ENCODE measurements at regions not wholly inside any gene's neighbourhood (a gene's known extent, or its start where the extent isn't known, plus 50 kb on each side); places are given as distances from the start of the nearest gene placed in this dataset.

DNA sequence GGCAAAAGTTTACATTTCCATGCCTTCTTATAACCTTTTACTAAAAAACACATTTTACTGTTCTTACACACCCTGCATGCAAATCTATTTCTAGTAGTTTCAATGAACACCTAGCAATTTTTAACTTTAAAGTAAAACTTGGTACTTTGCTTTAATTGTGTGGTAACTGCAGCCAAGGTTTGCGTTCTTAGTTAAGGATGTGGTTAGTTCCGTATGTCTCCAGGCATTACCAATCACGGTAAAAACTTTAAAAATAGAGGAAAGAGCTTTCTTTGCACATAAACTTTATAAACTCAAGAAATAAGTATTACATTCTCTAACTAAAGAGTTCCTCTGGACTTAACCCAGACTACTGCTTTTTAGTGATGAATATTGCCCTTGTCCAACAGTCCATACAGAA is 795.2 kb downstream of the SLC16A7 start:
- DNase-seq: no peak

DNA sequence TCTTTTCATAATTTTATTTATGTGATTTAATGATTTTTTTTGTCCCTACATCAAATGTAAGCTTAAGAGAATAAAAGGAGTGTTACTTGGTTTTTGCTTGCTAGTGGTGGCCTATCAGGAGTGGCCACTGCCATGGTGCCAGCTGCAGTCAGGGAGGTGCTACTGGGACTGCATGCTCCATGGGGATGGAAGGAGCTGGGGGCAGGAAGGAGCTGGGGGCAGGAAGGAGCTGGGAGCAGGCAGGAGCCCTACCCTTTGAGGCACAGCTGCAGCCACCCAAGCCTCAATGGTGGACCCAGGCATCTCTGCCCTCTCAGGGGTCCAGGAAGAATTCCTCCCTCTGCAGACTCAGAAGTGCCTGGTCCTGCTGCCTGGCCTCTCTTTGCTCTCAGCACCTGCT is 796.0 kb downstream of the SLC16A7 start:
- no peak for DNase-seq

DNA sequence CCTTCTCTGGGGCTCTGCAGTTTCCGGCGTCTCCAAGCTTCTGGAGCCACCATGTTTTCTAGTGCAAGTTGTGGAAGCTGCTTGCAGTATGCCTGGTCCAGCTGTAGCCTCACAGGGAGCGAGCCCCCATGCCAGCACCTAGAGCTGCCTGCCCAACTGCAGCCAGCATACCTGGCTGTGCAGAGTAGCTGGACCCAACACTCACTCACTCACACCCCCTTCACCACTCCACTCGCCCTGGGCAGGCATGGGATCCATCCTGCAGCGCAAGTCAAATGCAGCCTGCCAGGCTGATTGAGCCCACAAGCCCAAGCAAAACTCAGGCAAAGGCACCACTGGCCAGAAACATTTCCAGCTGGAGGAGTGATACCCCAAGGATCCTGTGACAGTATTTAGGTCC is 797.3 kb downstream of the SLC16A7 start:
- DNase-seq: no peak

DNA sequence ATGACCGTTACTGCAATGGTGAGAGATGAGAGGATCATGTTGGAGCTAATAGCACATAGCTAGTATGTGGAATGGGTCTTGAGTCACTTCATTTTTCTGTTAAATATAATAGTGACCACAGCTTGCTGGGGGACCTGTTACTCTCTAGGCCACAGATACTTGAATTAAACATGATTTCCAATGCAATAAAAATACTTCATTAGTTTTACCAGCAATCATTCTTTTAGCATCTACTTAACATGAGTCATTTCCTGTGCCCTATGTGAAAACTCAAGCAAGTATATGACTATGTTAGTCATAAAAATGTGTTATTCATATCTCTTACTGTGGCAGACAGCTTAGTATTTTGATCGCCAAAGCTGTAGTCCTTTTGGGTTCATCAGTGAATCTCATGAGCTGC is 798.8 kb downstream of the SLC16A7 start:
- DNase-seq: no peak

DNA sequence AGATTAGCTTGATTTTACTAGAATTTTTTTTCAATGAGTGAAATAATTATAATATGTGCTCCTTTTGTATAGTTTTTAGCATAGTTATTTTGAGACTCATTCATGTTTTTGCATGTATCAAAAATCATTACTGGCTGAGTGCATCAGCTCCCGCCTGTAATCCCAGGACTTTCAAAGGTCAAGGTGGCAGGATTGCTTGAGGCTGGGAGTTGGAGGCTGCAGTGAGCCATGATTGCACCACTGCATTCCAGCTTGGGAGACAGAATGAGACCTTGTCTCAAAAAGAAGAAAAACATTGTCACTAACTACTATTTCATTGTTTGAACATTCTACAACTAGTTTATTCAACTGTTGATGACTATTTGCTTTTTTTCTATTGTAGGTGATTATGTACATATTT is 802.7 kb downstream of the SLC16A7 start:
- no peak for DNase-seq

DNA sequence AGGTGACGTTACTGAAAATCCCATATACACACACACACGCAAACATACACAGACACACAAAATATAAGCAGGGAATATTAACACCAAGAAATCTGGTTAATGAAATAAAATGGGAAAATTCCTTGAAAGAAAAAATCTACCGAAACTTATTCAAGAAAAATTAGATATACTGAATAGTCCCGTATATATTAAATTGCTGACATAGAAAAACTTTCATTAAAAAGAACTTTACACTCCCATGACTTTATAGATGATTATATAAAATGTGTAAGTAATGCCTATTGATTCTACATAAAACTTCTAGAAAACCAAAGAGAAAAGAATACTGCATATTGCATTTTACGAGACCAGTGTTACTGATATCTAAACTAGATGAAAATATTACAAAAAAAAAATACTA is 803.2 kb downstream of the SLC16A7 start:
- DNase-seq: no peak

DNA sequence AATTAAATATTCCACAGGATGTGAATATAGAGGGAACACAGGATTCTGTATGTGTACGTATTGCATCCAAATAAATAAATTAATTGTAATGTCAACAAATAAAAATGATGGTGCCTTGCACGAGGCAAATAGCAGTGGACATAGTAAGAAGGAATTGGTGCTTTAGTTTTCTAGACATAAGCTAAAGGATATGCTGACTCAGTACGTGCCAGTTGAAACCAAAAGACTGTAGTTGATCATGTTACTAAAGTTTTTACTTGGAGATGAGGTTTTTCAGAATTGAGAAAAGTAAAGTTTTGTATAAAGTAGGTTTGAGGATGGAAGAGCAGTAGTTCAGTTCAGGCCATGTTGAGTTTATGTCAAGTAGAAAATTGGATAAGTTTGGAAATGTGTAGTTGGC is 807.2 kb downstream of the SLC16A7 start:
- DNase-seq: no peak

DNA sequence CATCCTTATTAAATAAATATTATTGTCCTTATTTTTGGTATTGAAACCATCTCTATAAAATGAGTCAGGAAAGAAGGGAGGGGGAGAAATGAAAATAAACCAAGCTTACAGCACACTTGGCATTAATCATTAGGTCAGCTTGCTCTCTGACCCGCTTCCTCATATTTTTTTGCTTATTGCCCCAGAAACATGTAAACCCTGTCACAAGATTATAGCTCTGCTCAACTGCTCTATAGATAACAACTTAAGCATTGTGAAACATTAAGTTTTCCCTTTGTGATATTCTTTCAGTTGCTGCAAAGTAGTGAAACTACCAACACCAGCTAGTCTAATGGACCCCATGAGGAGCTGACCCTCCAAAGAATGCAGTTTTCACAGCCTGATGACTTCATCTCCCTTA is 819.5 kb downstream of the SLC16A7 start:
- no peak for DNase-seq

DNA sequence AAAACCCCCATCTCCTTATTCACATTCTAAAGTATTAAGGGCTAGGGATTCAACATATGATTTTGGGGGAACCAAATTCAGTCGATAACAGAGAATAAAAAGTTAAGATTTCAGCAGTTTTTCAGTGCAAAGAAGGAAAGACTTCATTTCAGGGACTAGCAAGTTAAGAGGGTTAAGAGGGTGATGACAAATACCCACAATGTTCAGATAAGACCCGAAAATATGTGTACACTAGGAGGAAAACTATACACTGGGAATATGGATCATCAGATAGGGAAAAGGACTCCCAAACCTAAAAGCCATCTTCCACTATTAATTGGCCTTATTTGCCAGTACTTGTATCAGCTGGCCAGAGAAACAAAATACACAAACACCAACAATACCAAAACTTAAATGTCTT is 824.2 kb downstream of the SLC16A7 start:
- DNase-seq: no peak

DNA sequence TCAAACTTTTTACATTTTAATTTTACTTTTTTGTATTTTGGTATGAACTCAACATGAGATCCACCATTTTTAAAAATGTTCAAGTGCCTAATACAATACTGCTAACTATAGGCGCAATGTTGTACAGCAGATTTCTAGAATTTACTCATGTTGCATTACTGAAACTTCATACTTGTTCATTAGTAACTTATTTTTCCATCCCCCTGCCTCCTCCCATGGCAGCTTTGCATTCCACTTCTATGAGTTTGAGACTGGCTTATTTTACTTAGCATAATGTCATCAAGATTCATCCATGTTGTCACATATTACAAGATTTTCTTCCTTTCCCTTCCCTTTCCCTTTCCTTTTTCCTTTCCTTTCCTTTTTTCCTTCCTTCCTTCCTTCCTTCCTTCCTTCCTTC is 825.9 kb downstream of the SLC16A7 start:
- no peak for DNase-seq

DNA sequence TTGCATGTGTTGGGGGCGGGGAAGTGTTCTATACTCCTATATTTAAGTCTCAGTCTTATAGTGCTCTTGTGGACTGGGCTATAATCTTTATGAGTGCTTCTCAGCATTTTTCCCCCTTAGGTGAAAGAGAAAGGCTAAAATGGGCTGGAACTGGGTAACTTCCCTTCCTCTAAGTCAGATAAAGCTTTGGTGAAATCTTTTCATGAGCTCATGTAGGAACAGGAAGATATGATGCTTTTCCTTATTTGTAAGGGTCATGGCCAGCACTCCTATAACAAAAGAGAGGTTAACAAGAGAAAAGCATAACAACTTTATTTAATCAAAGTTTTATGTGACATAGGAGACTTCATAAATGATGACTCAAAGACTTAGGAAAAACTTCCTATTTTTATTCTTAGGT is 841.5 kb downstream of the SLC16A7 start:
- DNase-seq: no peak

DNA sequence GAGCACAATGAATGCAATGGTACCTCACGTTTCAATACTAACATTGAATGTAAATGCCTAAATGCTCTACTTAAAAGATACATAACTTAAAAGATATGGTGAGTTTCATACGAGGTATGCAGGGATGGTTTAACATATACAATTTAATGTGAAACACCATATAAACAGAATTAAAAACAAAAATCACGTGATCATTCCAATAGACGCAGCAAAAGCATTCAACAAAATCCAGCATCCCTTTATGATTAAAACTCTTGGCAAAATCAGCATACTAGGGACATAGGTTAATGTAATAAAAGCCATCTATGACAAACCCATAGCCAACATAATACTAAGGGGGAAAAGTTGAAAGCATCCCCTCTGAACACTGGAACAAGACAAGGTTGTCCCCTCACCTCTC is 845.7 kb downstream of the SLC16A7 start:
- DNase-seq: no peak

DNA sequence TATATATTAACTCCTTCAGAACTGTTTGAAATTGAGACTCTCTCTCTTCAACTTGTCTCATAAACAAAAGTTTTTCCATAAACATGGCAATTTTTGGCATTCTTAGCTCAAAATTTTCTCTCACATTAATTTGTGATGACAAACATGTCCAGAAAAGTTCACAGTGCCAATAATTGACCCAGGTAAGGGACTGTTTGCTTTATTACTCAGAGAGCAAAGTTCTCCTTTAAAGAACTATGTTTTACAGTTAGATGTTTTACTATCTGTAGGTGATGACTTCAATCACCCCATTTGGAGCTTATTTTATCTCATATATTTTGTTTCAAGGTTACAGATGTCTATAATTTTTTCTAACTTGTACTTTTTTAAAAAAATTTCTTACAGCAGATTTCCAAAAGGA is 855.6 kb downstream of the SLC16A7 start:
- no peak for DNase-seq

DNA sequence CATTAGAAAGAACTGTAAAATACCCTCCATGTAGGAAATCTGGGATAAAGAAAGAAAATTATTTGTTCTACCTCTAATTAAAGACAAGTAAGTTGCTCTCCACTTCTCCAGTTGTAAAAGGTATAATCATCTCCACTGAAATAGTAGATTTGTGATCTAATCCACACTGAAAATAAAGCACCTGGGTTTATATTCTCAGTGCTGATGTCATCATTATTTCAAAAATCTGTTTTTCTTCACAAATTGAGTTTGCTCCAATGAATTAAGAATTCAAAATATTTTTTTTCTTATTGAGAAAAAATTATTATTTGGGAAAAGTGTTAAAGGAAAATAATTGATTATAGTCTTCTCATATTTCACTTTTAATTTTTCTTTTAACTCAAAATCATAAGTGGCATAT is 869.2 kb downstream of the SLC16A7 start:
- no peak for DNase-seq

DNA sequence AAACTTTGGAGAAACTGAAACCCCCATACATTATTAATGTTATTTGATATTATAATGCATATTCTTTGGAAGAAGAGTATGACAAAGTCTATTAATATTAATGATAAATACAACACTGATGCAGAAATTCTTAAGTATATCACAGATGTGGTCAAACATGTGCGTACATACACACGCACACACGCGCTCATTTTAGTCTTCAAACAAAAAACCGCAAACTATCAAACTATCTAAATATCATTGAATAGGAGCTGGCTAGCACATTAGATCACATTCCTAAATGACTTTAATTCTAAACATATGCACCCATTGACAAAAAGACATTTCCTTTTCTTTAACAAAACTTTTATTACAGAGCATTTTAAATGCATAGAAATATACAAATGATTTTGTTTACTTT is 872.7 kb downstream of the SLC16A7 start:
- no peak for DNase-seq

DNA sequence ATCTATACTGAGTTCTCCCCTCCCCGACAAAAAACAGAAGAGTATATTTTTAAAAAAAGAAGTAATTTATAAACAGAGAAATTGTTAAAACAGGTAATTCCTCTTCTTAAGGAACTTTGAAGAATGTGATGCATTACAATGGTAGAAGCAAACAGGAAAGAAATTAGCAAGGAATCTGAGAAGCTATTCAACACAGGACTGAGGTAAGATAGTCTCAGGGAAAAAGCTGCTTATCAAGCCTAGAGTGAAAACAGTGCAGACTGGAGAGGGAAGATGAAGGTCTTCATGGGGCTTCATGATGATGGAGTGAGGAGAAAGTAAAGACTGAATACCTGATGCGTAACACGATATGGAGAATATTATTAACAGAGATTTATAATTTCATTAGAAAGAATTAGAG is 880.0 kb downstream of the SLC16A7 start:
- DNase-seq: no peak

DNA sequence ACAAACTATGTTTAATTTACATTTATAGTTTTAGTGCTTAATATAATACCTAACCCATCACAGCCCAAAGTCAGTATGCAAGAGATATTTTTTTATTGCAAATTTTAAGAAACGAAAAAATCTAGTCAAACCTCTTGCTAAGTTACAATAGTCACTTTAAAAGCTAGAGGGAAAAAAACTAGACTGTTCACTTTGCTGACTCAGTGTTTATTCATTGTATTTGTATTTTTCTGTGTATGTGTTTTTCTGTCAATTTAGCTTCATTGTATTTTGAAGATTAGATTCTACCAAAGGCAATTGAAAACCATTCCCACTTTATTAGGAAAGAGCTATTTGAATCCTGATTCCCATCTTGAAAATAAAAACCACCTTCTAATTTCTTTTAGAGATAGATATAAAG is 891.5 kb downstream of the SLC16A7 start:
- DNase-seq: no peak

DNA sequence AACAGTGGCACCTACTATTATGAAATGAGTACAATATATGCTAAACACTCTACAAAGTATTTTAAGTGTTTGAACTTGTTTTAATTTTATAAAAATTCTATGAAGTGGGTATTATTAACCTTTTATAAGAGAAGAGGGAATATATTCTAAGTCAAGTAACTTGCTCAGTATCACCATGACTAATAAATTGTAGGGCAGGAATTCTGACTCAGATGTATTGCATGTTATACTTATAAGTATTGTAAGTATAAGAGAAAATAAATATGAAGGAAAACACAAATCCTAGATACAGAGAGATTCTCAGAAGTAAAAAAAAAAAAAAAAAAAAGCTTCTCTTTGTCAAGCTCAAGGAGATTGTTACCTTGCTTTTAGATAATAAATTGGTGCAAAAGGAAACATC is 893.2 kb downstream of the SLC16A7 start:
- DNase-seq: no peak

DNA sequence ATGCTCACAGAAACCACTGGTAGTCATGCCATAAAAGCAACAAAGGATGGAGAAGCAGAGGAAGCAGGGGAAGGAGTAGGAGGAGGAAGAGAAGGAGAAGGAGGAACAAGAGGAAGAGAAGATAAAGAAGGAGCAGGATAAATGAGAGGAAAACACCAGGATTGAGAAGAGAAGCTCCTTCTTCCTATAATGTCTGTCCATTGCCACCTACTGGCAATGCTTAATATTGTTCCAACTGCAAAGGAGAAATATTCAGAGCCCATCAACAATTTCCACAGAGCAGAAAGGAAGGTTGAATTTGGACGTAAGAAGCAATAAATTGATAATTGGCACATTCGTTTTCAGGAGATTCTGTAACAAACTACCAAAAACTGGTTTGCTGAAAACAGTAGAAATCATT is 898.4 kb downstream of the SLC16A7 start:
- DNase-seq: no peak

DNA sequence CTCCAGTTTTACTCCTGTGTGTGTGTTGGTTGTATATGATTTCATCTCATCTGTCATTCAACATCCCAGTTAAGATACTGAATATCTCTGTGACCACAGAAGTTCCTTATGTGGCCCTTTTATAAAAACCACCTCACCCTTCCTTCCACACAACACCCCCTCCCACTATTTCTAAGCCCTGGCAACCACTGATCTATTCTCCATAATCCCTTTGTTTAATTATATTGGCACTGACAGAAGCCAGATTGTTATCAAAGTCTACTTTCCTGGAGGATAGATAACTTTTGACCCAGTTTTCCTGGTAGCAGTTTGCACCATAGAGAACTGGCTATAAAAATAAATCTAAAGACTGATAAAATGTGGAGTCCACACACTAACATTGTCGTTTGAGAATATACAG is 902.8 kb downstream of the SLC16A7 start:
- no peak for DNase-seq

DNA sequence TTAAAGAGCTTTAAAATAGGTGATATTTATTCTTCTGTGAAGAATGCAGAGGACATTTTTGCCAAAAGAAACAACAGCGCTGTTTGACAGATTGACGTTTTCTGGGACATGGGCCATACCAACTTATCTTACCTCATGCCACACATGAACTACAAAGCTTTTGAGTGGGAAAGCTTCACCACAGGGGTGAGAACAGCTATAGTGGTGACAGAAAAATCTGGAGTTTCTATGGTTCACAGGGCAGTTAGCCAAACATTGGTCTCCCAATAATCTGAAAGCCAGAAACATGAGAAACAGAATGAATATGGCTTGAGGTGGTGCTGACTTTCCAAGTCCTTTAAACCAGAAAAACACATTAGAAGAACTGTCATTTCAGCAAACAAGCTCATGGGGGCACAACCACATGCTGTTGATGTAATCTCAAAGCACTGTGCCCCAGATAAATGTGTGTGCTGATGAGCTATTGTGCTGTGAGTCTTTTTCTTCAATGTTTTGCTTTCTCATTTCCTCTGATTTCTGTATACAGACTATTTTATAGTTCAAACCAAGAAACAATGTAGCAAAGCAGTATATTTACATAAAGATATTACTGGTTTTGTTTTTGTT is 905.4 kb downstream of the SLC16A7 start:
- DNase-seq: no peak

DNA sequence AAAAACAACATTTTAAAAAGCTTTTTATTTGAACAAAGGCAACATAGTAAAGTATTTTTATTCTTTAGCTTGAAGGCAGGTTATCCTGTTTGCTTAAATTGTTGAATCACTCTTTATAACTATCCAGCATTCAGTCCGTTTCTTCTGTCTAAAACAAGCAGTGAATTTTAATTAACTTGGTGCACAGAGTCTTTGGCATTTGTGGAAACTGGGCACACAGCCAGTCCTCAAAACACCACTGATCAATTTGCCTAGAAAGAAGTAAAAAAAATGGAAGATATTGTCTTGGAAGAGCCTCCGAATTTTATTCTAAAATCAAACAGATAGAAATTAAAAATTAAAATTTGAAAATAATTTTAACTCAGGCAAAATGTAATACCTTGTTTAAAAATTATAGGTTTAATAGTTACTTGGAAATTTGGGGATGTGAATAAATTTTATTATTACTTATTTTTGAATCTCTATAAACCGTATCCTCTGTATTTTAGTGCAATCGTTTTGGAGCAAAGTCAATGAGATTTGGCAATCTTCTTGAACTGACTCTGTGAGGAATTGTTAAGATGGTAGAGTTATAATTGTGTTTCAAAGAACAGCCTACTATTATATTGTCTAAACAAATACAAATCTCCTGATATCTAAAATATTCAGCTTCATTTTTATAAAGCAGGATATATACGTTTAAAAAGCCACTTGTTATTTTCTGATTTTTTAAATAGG is 927.0 kb downstream of the SLC16A7 start:
- DNase-seq: no peak

DNA sequence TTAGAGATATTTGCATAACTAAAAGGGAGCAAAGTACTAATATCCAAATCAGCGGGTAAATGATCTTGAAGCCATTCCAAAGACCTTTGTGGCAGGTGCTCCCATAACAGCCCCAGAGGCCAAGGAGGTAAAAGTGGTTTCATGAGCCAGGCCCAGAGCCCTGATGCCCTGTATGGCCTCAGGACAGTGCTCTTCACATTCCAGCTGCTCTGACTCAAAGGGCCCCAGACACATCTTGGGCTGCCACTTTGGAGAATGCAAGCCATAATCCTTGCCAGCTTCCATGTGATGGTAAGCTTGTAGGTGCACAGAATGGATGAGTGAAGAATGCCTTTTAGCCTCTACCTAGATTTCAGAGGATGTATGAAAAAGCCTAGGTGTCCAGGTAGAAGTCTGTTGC is 933.4 kb downstream of the SLC16A7 start:
- DNase-seq: no peak

DNA sequence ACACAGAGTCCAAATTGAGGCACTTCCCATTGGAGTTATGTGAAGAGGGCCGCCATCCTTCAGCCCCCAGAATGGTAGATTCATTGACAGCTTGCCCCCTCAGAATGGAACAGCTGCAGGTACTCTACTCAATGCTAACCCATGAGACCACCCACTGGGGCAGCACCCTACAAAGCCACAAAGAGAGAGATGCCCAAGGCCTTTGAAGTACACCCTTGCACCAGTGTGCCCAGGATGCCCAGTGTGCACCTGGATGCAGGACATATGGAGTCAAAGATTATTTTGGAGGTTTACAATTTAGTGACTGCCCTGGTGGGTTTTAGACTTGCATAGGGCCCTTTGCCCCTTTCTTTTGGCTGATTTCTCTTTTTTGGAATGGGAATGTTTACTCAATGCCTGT is 933.9 kb downstream of the SLC16A7 start:
- no peak for DNase-seq

DNA sequence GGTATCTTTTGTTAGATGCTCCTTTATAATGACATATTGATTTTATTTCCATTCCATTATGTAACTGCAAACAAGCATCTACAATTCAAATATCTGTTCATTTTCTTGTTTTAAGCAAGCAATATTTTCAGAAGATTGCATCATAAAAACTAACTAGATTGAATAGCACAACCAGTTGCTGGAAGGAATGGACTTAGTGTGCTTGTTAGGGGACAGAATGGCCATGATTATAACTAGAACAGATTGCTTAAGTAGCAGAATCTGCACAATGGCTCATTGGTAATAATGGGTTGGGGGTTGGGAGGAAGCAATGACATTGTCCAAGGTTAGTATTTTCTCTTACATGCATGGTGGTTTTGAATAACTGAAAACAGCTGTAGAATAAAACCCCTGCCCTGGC is 939.5 kb downstream of the SLC16A7 start:
- DNase-seq: no peak
